Kidney (tissue), 13 donors: ENCODE measurements at regions not wholly inside any gene's neighbourhood (a gene's known extent, or its start where the extent isn't known, plus 50 kb on each side); places are given as distances from the start of the nearest gene placed in this dataset.

Experiments
- DNase-seq, 5 donors: peaks; one replicate each; pipeline ENCODE4 v3.0.0-alpha.2; 2013 to 2020
- FAIRE-seq: peaks from 2 replicates; lab custom pipeline; 2012; peaks lifted over from hg19 to GRCh38; lab: Jason Lieb, UNC
- H3K27ac ChIP-seq, 2 donors: one replicate each; pipeline ENCODE4 v1.7.0; 2013; ENCODE audit warnings: low read depth in 2 of 2, low read length in 2 of 2, inconsistent platforms in 1 of 2
- H3K27me3 ChIP-seq: one replicate; pipeline ENCODE4 v1.7.1; 2013; ENCODE audit warnings: low read length, inconsistent platforms; ENCODE audit not compliant: control insufficient read depth, insufficient read depth
- H3K36me3 ChIP-seq, 3 donors: one replicate each; pipeline versions ENCODE4 v1.7.0 to v1.7.1; 2013; ENCODE audit warnings: low read length in 3 of 3, control low read depth in 1 of 3, inconsistent platforms in 1 of 3; ENCODE audit not compliant: insufficient read depth in 3 of 3, control insufficient read depth in 2 of 3
- H3K4me1 ChIP-seq, 3 donors: one replicate each; pipeline versions ENCODE4 v1.7.0 to v1.7.1; 2013; ENCODE audit warnings: low read length in 3 of 3, inconsistent platforms in 1 of 3, low read depth in 1 of 3; ENCODE audit not compliant: control insufficient read depth in 2 of 3, insufficient read depth in 2 of 3
- H3K4me3 ChIP-seq, 3 donors: one replicate each; pipeline versions ENCODE4 v1.7.0 to v1.8.1; 2013; ENCODE audit warnings: low read length in 3 of 3, control low read depth in 1 of 3, inconsistent platforms in 1 of 3
- H3K9ac ChIP-seq, 3 donors: one replicate each; pipeline versions ENCODE4 v1.7.0 to v1.7.1; 2013; ENCODE audit warnings: low read length in 3 of 3, control low read depth in 1 of 3, inconsistent platforms in 1 of 3
- H3K9me3 ChIP-seq, 3 donors: one replicate each; pipeline versions ENCODE4 v1.7.0 to v1.7.1; 2013; ENCODE audit warnings: low read length in 3 of 3, control low read depth in 1 of 3, inconsistent platforms in 1 of 3; ENCODE audit not compliant: control insufficient read depth in 2 of 3, insufficient read depth in 1 of 3
- CTCF ChIP-seq: IDR thresholded peaks from 3 replicates; pipeline ENCODE4 v1.5.1; 2012; ENCODE audit warnings: mild to moderate bottlenecking, moderate library complexity, borderline replicate concordance; ENCODE audit not compliant: insufficient read depth; ENCODE audit errors: extremely low read depth
- intact Hi-C: fragments of 100-400 bp; cut with DNase I; formaldehyde crosslinking; loops from one replicate; pipeline ENCODE4 v1.11.1; 2022
- donor health status: control.
- donor health status: control.
- donor health status: control.
- donor health status: control.
- donor health status: control.
- donor health status: DM: yes; HTN: yes; CAD: no.
- donor health status: Normal renal cell carcinoma (clear cell type).

GRCh38 chr16:17748044-17748719 lies 277.4 kb upstream of the XYLT1 start:
- Histone ChIP-seq H3K4me3 (no peak overlapping the region), H3K9me3 (no peaks in the 10 kb centered on the region), H3K9ac (no peak overlapping the region), H3K27ac (no peak overlapping the region), H3K27me3 (no peaks in the 10 kb centered on the region), H3K36me3 (no peaks in the 10 kb centered on the region), H3K4me1 (no peaks in the 10 kb centered on the region)
- no peak for TF ChIP-seq CTCF
- intact Hi-C loops, result no loop called here
- no peak for FAIRE-seq
- no peak for DNase-seq

- H3K27me3 ChIP-seq, result no peaks in the 10 kb centered on the region
- no peaks in the 10 kb centered on the region for H3K36me3 ChIP-seq
- intact Hi-C loops, result no loop called here
- DNase-seq (no peak), FAIRE-seq (no peak)
- H3K9ac ChIP-seq, result no peak overlapping the region
- TF ChIP-seq CTCF, result no peak
- no peaks in the 10 kb centered on the region for H3K9me3 ChIP-seq
- H3K27ac ChIP-seq, result no peak overlapping the region
- H3K4me1 ChIP-seq, result no peaks in the 10 kb centered on the region
- no peak overlapping the region for H3K4me3 ChIP-seq
Observed at GRCh38 chr16:17747081-17747756, 276.5 kb upstream of the XYLT1 start.

GRCh38 chr16:17744921-17745572 lies 274.3 kb upstream of the XYLT1 start:
- peak in 4 of 5 donors; percentile 45 to 70 (median 58) for DNase-seq
- intact Hi-C loops, result no loop called here
- H3K4me3 ChIP-seq, result no peak overlapping the region
- H3K9ac ChIP-seq, result no peak overlapping the region
- H3K27ac ChIP-seq, result no peak overlapping the region
- no peaks in the 10 kb centered on the region for H3K27me3 ChIP-seq
- no peaks in the 10 kb centered on the region for H3K9me3 ChIP-seq
- FAIRE-seq, result no peak
- no peaks in the 10 kb centered on the region for H3K36me3 ChIP-seq
- no peaks in the 10 kb centered on the region for H3K4me1 ChIP-seq
- no peak for TF ChIP-seq CTCF
